Astrocyte of the cerebellum (primary cell): ENCODE measurements at regions not wholly inside any gene's neighbourhood (a gene's known extent, or its start where the extent isn't known, plus 50 kb on each side); places are given as distances from the start of the nearest gene placed in this dataset.

Experiments
- DNase-seq: peaks from one replicate; pipeline ENCODE4 v3.0.0-alpha.2; 2011; ENCODE audit warnings: low read depth
- H3K4me3 ChIP-seq: 2 replicates; pipeline ENCODE4 v1.5.1; 2011; ENCODE audit warnings: mild to moderate bottlenecking, low read depth, low read length, moderate library complexity
- in situ Hi-C: cut with HindIII; loops from 2 replicates; pipeline ENCODE4 v1.10.0; 2017; ENCODE audit warnings: low sequenced_read_pairs
- TF ChIP-seq, protein P1 (sequence below): IDR thresholded peaks from 2 replicates; pipeline ENCODE4 v1.5.1; 2012; ENCODE audit warnings: low read length, low read depth, moderate library complexity, mild to moderate bottlenecking; ENCODE audit errors: missing control alignments

GRCh38 chr2:118232796-118233195 is 144.5 kb downstream of the INSIG2 start:
- TF ChIP-seq, protein P1, sequence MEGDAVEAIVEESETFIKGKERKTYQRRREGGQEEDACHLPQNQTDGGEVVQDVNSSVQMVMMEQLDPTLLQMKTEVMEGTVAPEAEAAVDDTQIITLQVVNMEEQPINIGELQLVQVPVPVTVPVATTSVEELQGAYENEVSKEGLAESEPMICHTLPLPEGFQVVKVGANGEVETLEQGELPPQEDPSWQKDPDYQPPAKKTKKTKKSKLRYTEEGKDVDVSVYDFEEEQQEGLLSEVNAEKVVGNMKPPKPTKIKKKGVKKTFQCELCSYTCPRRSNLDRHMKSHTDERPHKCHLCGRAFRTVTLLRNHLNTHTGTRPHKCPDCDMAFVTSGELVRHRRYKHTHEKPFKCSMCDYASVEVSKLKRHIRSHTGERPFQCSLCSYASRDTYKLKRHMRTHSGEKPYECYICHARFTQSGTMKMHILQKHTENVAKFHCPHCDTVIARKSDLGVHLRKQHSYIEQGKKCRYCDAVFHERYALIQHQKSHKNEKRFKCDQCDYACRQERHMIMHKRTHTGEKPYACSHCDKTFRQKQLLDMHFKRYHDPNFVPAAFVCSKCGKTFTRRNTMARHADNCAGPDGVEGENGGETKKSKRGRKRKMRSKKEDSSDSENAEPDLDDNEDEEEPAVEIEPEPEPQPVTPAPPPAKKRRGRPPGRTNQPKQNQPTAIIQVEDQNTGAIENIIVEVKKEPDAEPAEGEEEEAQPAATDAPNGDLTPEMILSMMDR = no peak
- in situ Hi-C loops = no loop called here
- no peak for DNase-seq
- H3K4me3 ChIP-seq = no peak overlapping the region

GRCh38 chr2:118232391-118232790 is 144.1 kb downstream of the INSIG2 start:
- in situ Hi-C loops = no loop called here
- H3K4me3 ChIP-seq = no peak overlapping the region
- DNase-seq = no peak
- TF ChIP-seq, protein P1 = no peak

GRCh38 chr2:118231759-118232158 is 143.5 kb downstream of the INSIG2 start:
- no peak overlapping the region for H3K4me3 ChIP-seq
- TF ChIP-seq, protein P1 = no peak
- no peak for DNase-seq
- in situ Hi-C loops = no loop called here

GRCh38 chr2:118227698-118228508 is 139.6 kb downstream of the INSIG2 start:
- H3K4me3 ChIP-seq = no peak overlapping the region
- TF ChIP-seq, protein P1 = no peak
- no peak for DNase-seq
- in situ Hi-C loops = loop anchor here (5.0 kb wide), 2 partner anchors 99 to 644 kb away; no protein-coding TSS in a partner anchor

GRCh38 chr2:118225666-118226065 is 137.4 kb downstream of the INSIG2 start:
- no peak for DNase-seq
- TF ChIP-seq, protein P1 = no peak
- H3K4me3 ChIP-seq = no peak overlapping the region
- in situ Hi-C loops = loop anchor here (5.0 kb wide), 2 partner anchors 102 to 647 kb away; no protein-coding TSS in a partner anchor

DNA sequence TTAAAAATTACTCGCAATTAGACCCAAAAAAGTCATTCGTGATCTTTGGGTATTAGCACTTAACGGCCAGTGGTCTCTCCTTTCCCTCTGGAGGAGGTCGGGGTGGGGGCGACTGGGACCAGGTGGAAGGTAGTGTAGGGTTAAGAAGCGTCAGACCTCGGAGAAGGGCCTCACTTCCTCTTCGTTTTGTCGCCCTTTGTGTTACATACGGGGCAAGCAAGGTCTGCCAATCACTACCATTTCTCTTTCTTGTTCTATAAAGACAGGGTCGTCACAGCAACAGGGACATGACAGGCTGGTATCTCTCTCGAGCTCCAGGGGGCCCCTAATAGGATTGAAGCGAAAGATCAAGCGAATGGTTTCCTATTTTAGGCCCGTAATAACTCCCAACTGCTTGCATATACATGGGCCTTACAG is 136.6 kb downstream of the INSIG2 start:
- no peak for DNase-seq
- in situ Hi-C loops = loop anchor here (5.0 kb wide), 2 partner anchors 102 to 647 kb away; no protein-coding TSS in a partner anchor
- TF ChIP-seq, protein P1 = no peak
- H3K4me3 ChIP-seq = no peak overlapping the region
